Parathyroid adenoma (tissue), 2 donors: ENCODE measurements at regions not wholly inside any gene's neighbourhood (a gene's known extent, or its start where the extent isn't known, plus 50 kb on each side); places are given as distances from the start of the nearest gene placed in this dataset.

Experiments
- H2AFZ ChIP-seq: fragments of 300-600 bp; sonication (generic); one replicate; pipeline ENCODE4 v1.7.0; 2017; ENCODE audit warnings: antibody characterized with exemption, mild to moderate bottlenecking
- H3K27ac ChIP-seq: fragments of 300-600 bp; sonication (generic); one replicate; pipeline ENCODE4 v1.7.0; 2017
- H3K27me3 ChIP-seq: fragments of 300-600 bp; sonication (generic); one replicate; pipeline ENCODE4 v1.7.0; 2017; ENCODE audit warnings: low read length; ENCODE audit not compliant: control insufficient read depth, insufficient read depth
- H3K36me3 ChIP-seq: fragments of 300-600 bp; sonication (generic); one replicate; pipeline ENCODE4 v1.7.0; 2017; ENCODE audit warnings: low read length; ENCODE audit not compliant: control insufficient read depth, insufficient read depth
- H3K4me1 ChIP-seq: fragments of 300-600 bp; sonication (generic); one replicate; pipeline ENCODE4 v1.7.0; 2017; ENCODE audit warnings: control low read depth
- H3K4me2 ChIP-seq: fragments of 300-600 bp; sonication (generic); one replicate; pipeline ENCODE4 v1.7.0; 2017; ENCODE audit warnings: low read length
- H3K4me3 ChIP-seq: fragments of 300-600 bp; sonication (generic); one replicate; pipeline ENCODE4 v1.7.0; 2017; ENCODE audit warnings: low read depth, low read length
- H3K79me2 ChIP-seq: fragments of 300-600 bp; sonication (generic); one replicate; pipeline ENCODE4 v1.7.0; 2017; ENCODE audit warnings: control low read depth
- H3K9ac ChIP-seq: fragments of 300-600 bp; sonication (generic); one replicate; pipeline ENCODE4 v1.7.0; 2017; ENCODE audit warnings: mild to moderate bottlenecking
- H3K9me3 ChIP-seq: fragments of 300-600 bp; sonication (generic); one replicate; pipeline ENCODE4 v1.7.0; 2017; ENCODE audit warnings: low read length; ENCODE audit not compliant: control insufficient read depth
- CTCF ChIP-seq: fragments of 300-600 bp; sonication (generic); IDR thresholded peaks from one replicate; pipeline ENCODE4 v1.7.0; 2017; ENCODE audit warnings: antibody characterized with exemption, mild to moderate bottlenecking
- donor health status: primary hyperparathyroidism.

- Histone ChIP-seq H3K4me2 (no peak overlapping the region), H3K4me3 (no peak overlapping the region), H2AFZ (no peak overlapping the region), H3K9ac (no peak overlapping the region), H3K36me3 (no peaks in the 10 kb centered on the region), H3K79me2 (no peaks in the 10 kb centered on the region), H3K27ac (no peak overlapping the region), H3K4me1 (no peaks in the 10 kb centered on the region), H3K9me3 (no peaks in the 10 kb centered on the region), H3K27me3 (no peaks in the 10 kb centered on the region)
- no peak for TF ChIP-seq CTCF
These were observed 89.4 kb upstream of the TACR1 start for GRCh38 chr2:75288760-75289159.

- H3K27ac ChIP-seq = no peak overlapping the region
- H3K27me3 ChIP-seq = no peaks in the 10 kb centered on the region
- H3K4me2 ChIP-seq = no peak overlapping the region
- H3K9me3 ChIP-seq = no peaks in the 10 kb centered on the region
- H3K79me2 ChIP-seq = no peaks in the 10 kb centered on the region
- H2AFZ ChIP-seq = no peak overlapping the region
- no peak for TF ChIP-seq CTCF
- no peak overlapping the region for H3K4me3 ChIP-seq
- no peaks in the 10 kb centered on the region for H3K4me1 ChIP-seq
- H3K36me3 ChIP-seq = no peaks in the 10 kb centered on the region
- H3K9ac ChIP-seq = no peak overlapping the region
These were observed 88.5 kb upstream of the TACR1 start for GRCh38 chr2:75287624-75288316.

- no peak for TF ChIP-seq CTCF
These were observed 85.0 kb upstream of the TACR1 start for GRCh38 chr2:75284345-75284744.

DNA sequence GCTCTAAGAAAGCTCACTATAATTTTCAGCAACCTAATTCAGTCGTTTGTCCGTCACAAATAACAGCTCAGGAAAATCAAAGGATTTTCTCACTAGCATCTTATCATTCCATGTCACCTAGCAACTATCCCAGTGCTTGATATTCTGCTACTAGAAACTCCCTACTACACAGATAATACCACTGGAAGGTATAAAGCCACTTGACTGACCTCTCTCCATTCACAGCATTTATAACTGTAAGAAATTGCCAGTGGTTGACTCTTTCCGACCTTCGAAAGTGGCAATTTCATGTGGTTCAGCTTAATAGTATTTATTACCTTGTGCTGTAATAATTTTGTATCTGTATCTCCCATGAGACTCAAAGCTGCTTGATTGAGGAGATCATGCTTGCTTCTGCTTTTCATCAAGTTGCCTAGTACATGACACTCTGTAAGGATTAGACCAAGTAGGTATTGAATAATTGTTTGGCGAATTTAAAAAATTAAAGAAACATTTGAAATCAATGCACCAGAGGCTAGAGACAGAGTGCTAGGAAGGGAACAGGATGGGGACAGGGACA, 79.6 kb upstream of the TACR1 start:
- Histone ChIP-seq H3K4me2 (no peak overlapping the region), H3K27ac (no peak overlapping the region), H3K4me3 (no peak overlapping the region), H3K9ac (no peak overlapping the region), H3K27me3 (no peaks in the 10 kb centered on the region), H2AFZ (no peak overlapping the region), H3K36me3 (no peaks in the 10 kb centered on the region), H3K4me1 (no peaks in the 10 kb centered on the region), H3K79me2 (no peaks in the 10 kb centered on the region), H3K9me3 (no peaks in the 10 kb centered on the region)
- no peak for TF ChIP-seq CTCF

More at GRCh38 chr2:75284345-75284744, 85.0 kb upstream of the TACR1 start:
- Histone ChIP-seq H3K4me3 (no peak overlapping the region), H3K36me3 (no peaks in the 10 kb centered on the region), H3K79me2 (no peaks in the 10 kb centered on the region), H3K27ac (no peak overlapping the region), H3K9me3 (no peaks in the 10 kb centered on the region), H3K9ac (no peak overlapping the region), H3K4me1 (no peaks in the 10 kb centered on the region), H3K4me2 (no peak overlapping the region), H3K27me3 (no peaks in the 10 kb centered on the region), H2AFZ (no peak overlapping the region)

- H3K4me2 ChIP-seq = no peak overlapping the region
- TF ChIP-seq CTCF = no peak
These were observed 79.0 kb upstream of the TACR1 start for GRCh38 chr2:75278314-75278713.

More at GRCh38 chr2:75278314-75278713, 79.0 kb upstream of the TACR1 start:
- Histone ChIP-seq H3K27ac (no peak overlapping the region), H3K9me3 (no peaks in the 10 kb centered on the region), H3K4me3 (no peak overlapping the region), H3K27me3 (no peaks in the 10 kb centered on the region), H3K4me1 (no peaks in the 10 kb centered on the region), H2AFZ (no peak overlapping the region), H3K36me3 (no peaks in the 10 kb centered on the region), H3K9ac (no peak overlapping the region), H3K79me2 (no peaks in the 10 kb centered on the region)
